ENCODE measurements at regions not wholly inside any gene's neighbourhood (a gene's known extent, or its start where the extent isn't known, plus 50 kb on each side); places are given as distances from the start of the nearest gene placed in this dataset.
"Not testable (repeated sequence)": the region's sequence is repeated elsewhere in the genome, so short reads cannot be mapped to it uniquely, and the experiment has no call there.

DNA sequence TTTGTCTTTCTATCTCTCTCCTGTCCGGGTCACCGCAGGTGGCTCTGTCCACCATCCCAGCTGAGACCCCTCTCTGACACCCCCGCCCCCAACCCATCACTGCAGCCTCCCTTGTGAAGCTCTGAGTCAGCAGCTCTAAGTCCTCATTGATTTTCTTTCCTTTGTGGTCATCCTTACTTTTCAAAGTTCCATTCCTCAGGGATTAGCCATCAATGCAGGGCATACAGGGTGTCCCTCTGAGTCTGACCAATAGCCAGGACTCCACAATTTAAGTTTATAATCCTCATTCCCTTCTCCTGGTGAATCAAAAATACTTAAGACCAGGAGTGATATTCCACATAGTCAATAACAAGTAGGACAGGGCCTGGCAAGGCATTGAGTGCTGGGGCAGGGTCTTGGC lies 333.3 kb upstream of the CNR1 start:
- DNase-seq (ENCODE audit: low spot score): no peak

GRCh38 chr6:88497403-88497802 lies 331.3 kb upstream of the CNR1 start:
- not testable (repeated sequence) for DNase-seq (ENCODE audit: low spot score)

- DNase-seq (ENCODE audit: low spot score): no peak
Observed at GRCh38 chr6:88494401-88495140, 328.4 kb upstream of the CNR1 start.

- DNase-seq (ENCODE audit: low spot score): no peak
Observed at GRCh38 chr6:88493717-88494116, 327.6 kb upstream of the CNR1 start.

GRCh38 chr6:88492824-88493223 lies 326.7 kb upstream of the CNR1 start:
- DNase-seq (ENCODE audit: low spot score): no peak

- no peak for DNase-seq (ENCODE audit: low spot score)
Observed at GRCh38 chr6:88492241-88492640, 326.1 kb upstream of the CNR1 start.

- no peak for DNase-seq (ENCODE audit: low spot score)
Observed at GRCh38 chr6:88491266-88491880, 325.2 kb upstream of the CNR1 start.

GRCh38 chr6:88490908-88491264 lies 324.7 kb upstream of the CNR1 start:
- no peak for DNase-seq (ENCODE audit: low spot score)

DNA sequence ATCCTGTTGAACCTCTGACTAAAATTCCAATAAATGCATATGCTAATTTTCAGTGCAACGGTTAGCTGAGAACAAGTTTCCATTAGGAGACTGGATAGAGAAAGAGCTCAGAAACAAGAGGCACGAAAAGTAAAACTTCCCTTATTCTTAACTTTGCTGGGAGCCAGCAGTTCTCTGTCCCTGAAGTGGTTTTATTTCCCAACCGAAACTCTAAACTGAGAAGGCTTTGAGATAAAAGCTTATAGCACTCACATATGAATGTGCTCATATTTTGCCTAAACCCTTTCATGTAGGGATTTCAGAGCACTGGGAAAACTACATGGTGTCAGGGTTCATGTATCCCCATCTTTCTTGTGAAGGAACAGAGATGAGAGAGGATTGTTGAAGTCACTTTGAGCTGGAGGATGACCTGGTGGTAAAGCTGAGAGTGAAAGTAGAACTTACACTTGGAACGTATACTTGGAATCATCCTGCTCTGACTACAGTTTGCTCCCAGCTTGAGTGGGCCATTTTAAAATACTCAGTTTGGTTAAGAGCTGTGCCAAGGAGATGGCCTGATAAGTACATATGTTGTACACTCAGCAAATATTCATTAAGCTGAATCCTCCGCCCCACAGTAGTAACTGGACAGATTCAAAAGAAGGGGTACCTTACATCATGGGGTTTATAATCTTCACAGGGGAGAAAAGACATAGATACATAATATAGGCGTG lies 324.2 kb upstream of the CNR1 start:
- DNase-seq (ENCODE audit: low spot score): no peak

GRCh38 chr6:88483424-88483823 lies 317.3 kb upstream of the CNR1 start:
- no peak for DNase-seq (ENCODE audit: low spot score)

- no peak for DNase-seq (ENCODE audit: low spot score)
Observed at GRCh38 chr6:88482465-88482864, 316.3 kb upstream of the CNR1 start.

GRCh38 chr6:88481519-88481918 lies 315.4 kb upstream of the CNR1 start:
- no peak for DNase-seq (ENCODE audit: low spot score)

DNA sequence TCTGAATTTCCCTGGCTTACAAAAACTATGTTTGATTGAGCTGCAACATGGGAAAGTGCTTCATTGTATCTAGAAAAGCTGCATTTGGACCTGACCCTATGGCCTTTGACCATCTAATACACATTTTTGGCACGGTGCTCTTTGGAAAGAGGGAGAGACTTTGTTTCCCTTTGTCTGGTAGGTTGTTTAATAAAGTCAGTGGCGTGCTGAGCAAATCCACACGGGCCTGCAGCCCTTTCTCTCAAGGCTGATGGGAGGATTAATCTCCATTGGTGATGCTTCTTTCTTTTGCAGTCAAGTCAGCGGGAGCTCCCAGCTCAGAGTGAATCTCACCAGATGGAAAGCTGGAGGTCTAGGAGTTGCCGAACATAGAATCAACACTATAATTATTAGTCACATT lies 314.7 kb upstream of the CNR1 start:
- DNase-seq (ENCODE audit: low spot score): no peak

- no peak for DNase-seq (ENCODE audit: low spot score)
Observed at GRCh38 chr6:88477413-88477812, 311.3 kb upstream of the CNR1 start.

- DNase-seq (ENCODE audit: low spot score): no peak
Observed at GRCh38 chr6:88476388-88476787, 310.2 kb upstream of the CNR1 start.

DNA sequence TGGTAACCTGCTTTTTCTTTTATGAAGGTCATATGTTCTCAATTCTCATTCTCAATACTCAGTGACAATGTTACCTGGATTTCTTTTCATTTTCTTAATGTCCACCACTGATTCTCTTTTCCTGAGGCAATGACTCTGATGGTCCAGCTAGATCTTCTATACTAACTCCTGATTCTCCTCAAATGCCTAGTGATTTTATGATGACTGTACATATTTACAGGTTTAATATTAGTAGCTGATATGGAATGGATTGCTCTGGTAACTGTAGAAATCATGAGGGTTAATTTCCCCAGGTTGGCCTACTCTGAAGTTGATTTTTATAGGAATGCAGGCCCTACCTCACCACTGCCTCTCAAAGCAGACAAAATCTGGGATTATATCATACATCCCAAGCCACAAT lies 308.6 kb upstream of the CNR1 start:
- DNase-seq (ENCODE audit: low spot score): no peak

DNA sequence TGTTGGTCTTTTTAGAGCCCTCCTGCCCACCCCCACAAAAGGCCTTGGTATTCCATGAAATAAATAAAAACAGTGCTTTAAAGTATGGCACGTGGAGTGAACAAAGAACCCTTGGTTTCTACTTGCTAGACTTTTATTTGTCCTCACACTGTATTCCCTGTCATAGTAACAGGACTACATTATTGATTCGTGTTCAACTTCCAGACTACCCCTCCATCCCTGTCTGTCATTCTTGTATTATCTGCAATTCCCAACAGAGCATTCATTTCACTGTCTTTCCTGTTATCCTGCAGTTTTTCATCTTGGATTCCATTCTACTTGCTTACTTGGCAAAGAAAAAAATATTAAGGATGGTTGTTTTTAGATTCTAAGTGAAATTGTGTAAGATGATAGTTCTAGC lies 307.4 kb upstream of the CNR1 start:
- DNase-seq (ENCODE audit: low spot score): no peak

GRCh38 chr6:88472851-88473525 lies 306.8 kb upstream of the CNR1 start:
- no peak for DNase-seq (ENCODE audit: low spot score)

- no peak for DNase-seq (ENCODE audit: low spot score)
Observed at GRCh38 chr6:88459643-88460042, 293.5 kb upstream of the CNR1 start.

DNA sequence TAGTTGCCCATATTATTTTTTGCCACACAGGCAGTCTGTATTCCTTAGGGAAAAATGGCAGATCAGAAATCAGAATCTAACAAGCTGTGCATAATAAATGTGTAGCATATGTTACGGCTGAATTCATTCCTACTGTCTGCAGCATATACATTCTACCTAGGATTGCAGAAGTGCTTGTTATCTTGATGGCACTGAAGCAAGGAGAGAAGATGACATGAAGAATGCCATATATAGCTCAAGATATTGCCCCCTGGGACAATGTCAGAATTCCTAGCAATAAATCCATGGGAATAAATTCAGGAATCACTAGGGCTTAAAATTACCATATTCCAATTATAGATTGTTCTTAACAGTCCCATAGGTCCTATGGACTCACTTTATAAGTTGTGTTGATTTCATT lies 293.0 kb upstream of the CNR1 start:
- no peak for DNase-seq (ENCODE audit: low spot score)

- no peak for DNase-seq (ENCODE audit: low spot score)
Observed at GRCh38 chr6:88458662-88459061, 292.5 kb upstream of the CNR1 start.

DNA sequence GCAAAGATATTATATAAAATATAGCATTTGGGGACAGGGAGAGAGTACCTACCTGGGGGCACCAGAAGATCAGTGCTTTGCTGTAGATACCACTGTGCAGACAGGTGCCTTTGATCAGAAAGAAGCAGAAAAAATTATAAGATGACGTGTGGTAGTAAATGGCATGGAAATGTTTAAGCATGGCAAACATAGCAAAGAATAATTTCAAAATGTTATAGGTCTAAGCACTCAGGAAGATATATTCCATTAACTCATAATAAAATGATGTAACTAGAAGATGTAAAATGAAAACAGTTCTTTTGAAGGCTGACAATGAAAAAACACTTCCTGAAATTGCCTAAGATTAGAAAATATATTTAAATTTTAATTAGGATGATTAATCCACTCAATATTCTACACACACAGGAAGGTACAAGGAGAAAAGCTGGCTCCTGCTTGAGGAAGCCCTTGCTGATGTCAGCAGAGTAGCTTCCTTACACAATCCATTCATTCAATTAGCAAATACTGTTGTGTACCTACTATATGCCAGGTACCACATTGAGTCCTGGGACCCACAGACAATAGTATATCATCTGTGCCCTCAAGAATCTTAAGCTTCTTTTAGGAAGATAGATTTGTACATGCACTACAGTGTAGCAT lies 290.2 kb upstream of the CNR1 start:
- DNase-seq (ENCODE audit: low spot score): no peak

All from left forelimb (tissue), 1 donor.